Activated T-helper 2 cell treated with anti-CD3 and anti-CD28 coated beads, Interferon-gamma antibody, Interleukin-2, Interleukin-4, amounts not matched to agents 10 μg/mL and 5 μg/mL and 100 μg/mL, durations not matched to agents 14 hours and 24 hours and 36 hours (primary cell): ENCODE measurements at regions not wholly inside any gene's neighbourhood (a gene's known extent, or its start where the extent isn't known, plus 50 kb on each side); places are given as distances from the start of the nearest gene placed in this dataset.

Experiments
- DNase-seq: peaks from one replicate; pipeline ENCODE4 v3.0.0; 2021; ENCODE audit warnings: low spot score
- H3K27ac Mint-ChIP-seq: one replicate; pipeline ENCODE4 v1.8.0; 2021; ENCODE audit warnings: mixed read lengths
- H3K27me3 Mint-ChIP-seq: one replicate; pipeline ENCODE4 v1.8.0; 2021; ENCODE audit warnings: low read depth, mixed read lengths
- H3K36me3 Mint-ChIP-seq: one replicate; pipeline ENCODE4 v1.8.0; 2021; ENCODE audit warnings: low read depth, mixed read lengths
- H3K4me1 Mint-ChIP-seq: one replicate; pipeline ENCODE4 v1.8.0; 2021; ENCODE audit warnings: low read depth, mixed read lengths
- H3K4me3 Mint-ChIP-seq: one replicate; pipeline ENCODE4 v1.8.0; 2021; ENCODE audit warnings: low read depth, mild to moderate bottlenecking, moderate library complexity, mixed read lengths
- H3K9me3 Mint-ChIP-seq: one replicate; pipeline ENCODE4 v1.8.0; 2021; ENCODE audit warnings: mixed read lengths
- intact Hi-C: fragments of 100-400 bp; cut with micrococcal nuclease; formaldehyde crosslinking; loops from one replicate; pipeline ENCODE4 v1.15.1; 2023

DNA sequence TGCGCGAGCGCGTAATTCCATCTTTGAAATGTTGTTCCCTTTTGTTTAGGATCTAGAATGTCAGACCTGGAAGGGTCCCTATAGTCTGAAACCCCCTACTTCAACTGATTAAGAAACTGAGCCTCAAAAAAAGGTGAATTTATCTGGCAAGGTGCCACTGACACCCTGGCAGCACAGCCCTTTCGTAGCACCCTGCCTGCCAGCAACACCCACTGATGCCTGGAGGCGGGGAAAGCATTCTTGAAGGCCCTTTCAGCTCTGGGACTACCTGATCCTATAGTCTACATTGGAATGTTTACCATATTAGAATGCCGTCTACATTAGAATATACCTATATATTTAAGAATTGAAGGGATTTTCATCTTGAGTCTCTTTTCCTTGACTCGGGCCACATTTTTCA lies 542.3 kb downstream of the BUD13 start:
- H3K4me3 Mint-ChIP-seq, result no peak overlapping the region
- intact Hi-C loops, result no loop called here
- no peak overlapping the region for H3K27ac Mint-ChIP-seq
- no peaks in the 10 kb centered on the region for H3K36me3 Mint-ChIP-seq
- H3K9me3 Mint-ChIP-seq, result no peaks in the 10 kb centered on the region
- H3K27me3 Mint-ChIP-seq, result no peaks in the 10 kb centered on the region
- DNase-seq, result no peak
- H3K4me1 Mint-ChIP-seq, result no peaks in the 10 kb centered on the region

DNA sequence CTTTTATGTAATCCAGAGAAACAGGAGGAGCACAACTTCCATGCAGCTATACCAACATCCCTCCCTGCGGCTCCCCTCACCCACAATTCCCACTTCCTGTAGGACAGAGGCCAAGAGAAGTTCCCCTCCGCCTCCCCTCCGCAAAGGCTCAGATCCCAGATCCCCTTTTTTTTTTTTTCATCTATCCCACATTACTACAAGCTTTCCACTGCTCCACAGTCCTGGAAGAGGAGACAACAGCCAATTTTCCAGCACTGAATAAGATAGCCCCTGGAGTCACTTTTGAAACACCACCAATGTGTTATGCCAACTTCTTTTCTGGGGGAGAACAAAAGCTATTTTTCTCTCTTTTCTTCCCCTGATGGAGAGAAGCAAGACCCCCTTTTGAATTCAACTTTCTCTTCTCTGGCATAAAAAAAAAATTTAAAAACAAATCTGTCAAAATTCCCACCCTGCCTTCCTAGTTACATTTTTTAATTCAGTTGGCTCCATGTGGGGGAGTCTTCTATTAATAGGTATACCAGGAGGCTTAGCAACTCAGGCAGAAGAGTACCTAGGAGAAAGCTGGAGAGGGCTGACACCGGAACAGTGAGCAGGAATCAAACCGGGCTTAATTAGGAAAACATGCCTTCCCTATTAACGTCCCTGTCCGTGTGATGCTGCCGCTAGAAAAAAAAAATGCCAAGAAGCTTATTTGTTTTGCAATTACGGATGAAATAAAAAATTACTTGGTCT lies 543.4 kb downstream of the BUD13 start:
- intact Hi-C loops, result loop anchor here (10.0 kb wide), 2 partner anchors 895 to 1455 kb away; no protein-coding TSS in a partner anchor
- no peaks in the 10 kb centered on the region for H3K9me3 Mint-ChIP-seq

DNA sequence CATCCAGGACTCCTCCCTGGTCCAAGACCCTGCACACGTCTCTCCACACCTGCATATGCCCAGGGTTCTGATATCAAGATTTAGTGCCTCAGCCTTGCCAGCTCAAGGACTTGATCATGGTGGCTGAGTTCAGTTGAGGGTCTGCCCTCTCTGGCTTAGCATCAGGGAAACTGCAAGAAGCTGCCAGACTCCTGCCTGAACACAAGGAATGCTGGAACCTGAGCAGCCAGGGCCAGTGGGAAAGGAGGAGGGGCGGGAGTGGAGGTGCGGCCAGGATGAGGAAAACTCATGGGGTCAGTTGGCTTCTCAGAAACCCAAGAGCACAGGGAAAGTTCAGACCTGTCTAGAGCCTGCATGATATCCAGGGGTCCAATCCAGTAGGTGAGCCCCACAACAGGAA lies 546.1 kb downstream of the BUD13 start:
- H3K27me3 Mint-ChIP-seq, result no peaks in the 10 kb centered on the region
- DNase-seq, result no peak
- no peaks in the 10 kb centered on the region for H3K4me1 Mint-ChIP-seq
- no peaks in the 10 kb centered on the region for H3K36me3 Mint-ChIP-seq
- no peaks in the 10 kb centered on the region for H3K9me3 Mint-ChIP-seq
- H3K27ac Mint-ChIP-seq, result no peak overlapping the region
- H3K4me3 Mint-ChIP-seq, result no peak overlapping the region
- intact Hi-C loops, result loop anchor here (10.0 kb wide), 2 partner anchors 892 to 1452 kb away; no protein-coding TSS in a partner anchor

More for the DNA sequence above, 543.4 kb downstream of the BUD13 start:
- H3K27me3 Mint-ChIP-seq, result no peaks in the 10 kb centered on the region
- H3K4me1 Mint-ChIP-seq, result no peaks in the 10 kb centered on the region
- no peaks in the 10 kb centered on the region for H3K36me3 Mint-ChIP-seq
- H3K4me3 Mint-ChIP-seq, result no peak overlapping the region
- no peak for DNase-seq
- no peak overlapping the region for H3K27ac Mint-ChIP-seq

DNA sequence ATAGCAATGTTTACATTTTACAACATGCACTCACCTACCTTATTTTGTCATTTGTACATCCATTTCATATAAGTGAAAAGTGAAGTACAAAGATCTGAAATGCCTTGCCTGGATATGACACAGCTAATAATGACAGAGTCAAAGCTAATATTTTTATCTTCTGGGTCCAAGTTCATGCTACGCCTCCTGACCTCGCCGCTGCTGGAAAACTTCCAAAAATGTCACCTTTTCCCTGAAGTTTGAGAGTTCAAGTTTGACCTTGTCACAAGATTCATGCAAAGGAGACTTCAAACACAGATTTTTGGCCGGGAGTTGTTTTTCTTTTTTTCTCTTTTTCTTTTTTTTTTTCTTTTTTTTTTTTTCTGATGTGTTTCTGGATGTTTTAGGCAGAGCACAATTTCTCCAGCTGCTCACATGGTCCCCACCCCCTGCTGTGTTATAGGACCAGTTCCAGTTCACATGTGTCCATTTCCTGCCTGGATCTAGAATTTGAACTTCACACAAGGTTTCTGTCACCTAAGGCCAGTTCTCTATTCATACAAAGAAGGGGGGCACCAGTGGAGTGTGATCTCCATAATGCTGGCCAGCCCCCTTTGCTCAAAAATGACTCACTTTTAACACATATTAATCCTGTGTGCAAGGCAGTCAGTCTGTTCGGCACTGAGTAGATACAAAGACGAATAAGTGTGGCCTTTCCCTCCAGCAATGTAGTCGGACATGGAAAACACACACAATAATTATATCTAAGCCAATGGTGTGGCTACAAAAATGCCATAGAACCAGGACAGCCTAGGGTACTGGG lies 546.8 kb downstream of the BUD13 start:
- Mint-ChIP-seq H3K27me3 (no peaks in the 10 kb centered on the region), H3K4me1 (no peaks in the 10 kb centered on the region), H3K36me3 (no peaks in the 10 kb centered on the region), H3K4me3 (no peak overlapping the region), H3K27ac (no peak overlapping the region), H3K9me3 (no peaks in the 10 kb centered on the region)
- no peak for DNase-seq
- intact Hi-C loops, result loop anchor here (10.0 kb wide), 2 partner anchors 891 to 1451 kb away; no protein-coding TSS in a partner anchor

DNA sequence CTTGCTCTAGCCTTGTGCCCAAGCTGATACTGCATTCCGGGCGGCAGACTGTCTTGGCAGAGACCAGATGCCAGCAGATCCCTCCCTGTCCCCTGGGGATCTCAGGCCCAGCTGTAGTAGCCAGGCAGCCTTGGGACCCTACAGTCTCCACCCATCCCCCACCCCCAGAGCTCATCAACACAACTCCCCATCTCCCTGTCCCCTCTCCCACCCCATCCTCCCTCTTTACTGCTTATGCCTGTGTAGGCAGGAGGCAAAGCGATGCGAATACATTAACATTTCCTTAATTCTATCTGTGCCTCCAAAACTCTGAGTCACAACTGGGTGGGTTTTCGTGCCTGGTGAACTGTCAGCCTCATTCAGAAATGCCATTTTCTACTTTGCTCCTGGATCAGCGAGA lies 547.6 kb downstream of the BUD13 start:
- H3K4me1 Mint-ChIP-seq, result no peaks in the 10 kb centered on the region
- H3K4me3 Mint-ChIP-seq, result no peak overlapping the region
- H3K27me3 Mint-ChIP-seq, result no peaks in the 10 kb centered on the region
- no peak overlapping the region for H3K27ac Mint-ChIP-seq
- H3K9me3 Mint-ChIP-seq, result no peaks in the 10 kb centered on the region
- no peaks in the 10 kb centered on the region for H3K36me3 Mint-ChIP-seq
- no peak for DNase-seq
- intact Hi-C loops, result loop anchor here (10.0 kb wide), 2 partner anchors 890 to 1450 kb away; no protein-coding TSS in a partner anchor

DNA sequence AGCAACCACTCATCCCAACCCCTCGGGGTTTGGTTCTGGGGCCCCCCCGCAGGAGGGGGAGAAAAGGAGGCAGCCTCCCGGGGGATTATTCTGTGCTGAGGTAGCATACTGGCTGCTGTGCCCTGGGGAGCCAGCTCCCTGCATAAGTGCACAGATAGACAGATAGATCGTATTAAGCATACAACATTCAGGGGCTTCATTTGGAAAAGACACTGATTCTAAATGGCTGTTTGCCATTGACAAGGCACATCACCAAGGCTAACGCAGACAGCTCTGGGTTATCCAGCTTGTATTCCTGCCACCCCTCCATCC lies 547.9 kb downstream of the BUD13 start:
- Mint-ChIP-seq H3K4me3 (no peak overlapping the region), H3K4me1 (no peaks in the 10 kb centered on the region), H3K27ac (no peak overlapping the region), H3K36me3 (no peaks in the 10 kb centered on the region), H3K9me3 (no peaks in the 10 kb centered on the region), H3K27me3 (no peaks in the 10 kb centered on the region)
- intact Hi-C loops, result loop anchor here (10.0 kb wide), 2 partner anchors 890 to 1450 kb away; no protein-coding TSS in a partner anchor
- DNase-seq, result no peak

DNA sequence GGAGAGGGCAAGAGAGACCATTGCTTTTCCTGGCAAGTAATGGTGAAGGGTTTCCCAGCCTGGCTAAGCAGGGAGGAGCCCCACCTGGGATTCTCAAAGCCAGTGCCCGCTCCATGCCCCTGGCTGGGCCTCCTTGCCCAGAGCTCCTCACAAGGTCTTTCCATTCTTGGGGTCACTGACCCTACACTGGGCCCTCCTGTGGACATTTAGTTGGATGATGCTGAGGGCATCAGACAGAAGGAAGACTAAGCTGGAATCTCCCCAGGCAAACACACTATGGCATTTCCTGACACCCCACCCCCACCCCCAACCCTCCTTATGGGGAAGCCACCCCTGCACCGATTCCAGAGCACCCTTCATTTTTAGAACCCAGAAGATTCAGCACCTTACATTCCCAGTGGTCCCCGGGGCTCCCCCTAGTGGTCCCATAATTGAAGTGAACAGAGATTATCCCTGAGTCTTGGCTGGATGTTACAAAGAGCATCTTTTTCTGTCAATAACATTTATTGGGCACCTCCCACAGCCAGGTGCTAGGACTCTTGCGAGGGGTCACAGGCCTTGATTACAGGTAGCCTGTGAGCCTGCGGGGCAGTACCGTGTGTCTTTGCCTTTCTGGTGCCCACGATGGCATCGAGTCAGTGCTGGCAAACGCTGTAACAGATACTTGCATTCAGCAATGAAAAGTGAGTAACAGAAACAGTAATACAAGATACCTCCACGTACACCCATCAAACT lies 548.5 kb downstream of the BUD13 start:
- Mint-ChIP-seq H3K4me3 (no peak overlapping the region), H3K36me3 (no peaks in the 10 kb centered on the region), H3K27ac (no peak overlapping the region), H3K9me3 (no peaks in the 10 kb centered on the region), H3K4me1 (no peaks in the 10 kb centered on the region), H3K27me3 (no peaks in the 10 kb centered on the region)
- intact Hi-C loops, result loop anchor here (10.0 kb wide), 2 partner anchors 890 to 1450 kb away; no protein-coding TSS in a partner anchor
- no peak for DNase-seq

DNA sequence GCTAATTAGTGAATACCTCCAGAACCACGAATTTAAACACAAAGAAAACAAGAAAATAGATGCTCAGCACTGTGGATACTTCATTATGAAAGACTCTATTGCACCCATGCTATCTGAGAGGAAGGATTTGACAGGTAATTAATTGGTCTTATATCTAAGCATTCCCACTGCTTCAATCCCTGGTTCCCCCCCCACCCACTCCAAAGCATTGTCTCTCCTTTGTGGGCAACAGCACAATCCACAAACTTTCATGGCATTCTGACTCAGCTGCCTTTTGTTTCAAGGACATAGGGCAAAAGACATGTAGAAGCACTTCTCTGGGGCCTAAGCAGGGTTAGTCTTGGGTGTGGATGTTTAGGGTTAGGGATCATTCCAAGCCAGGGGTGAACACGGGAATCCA lies 551.4 kb downstream of the BUD13 start:
- no peaks in the 10 kb centered on the region for H3K36me3 Mint-ChIP-seq
- DNase-seq, result no peak
- intact Hi-C loops, result loop anchor here (10.0 kb wide), 2 partner anchors 887 to 1447 kb away; no protein-coding TSS in a partner anchor
- no peak overlapping the region for H3K4me3 Mint-ChIP-seq
- H3K27ac Mint-ChIP-seq, result no peak overlapping the region
- H3K9me3 Mint-ChIP-seq, result no peaks in the 10 kb centered on the region
- no peaks in the 10 kb centered on the region for H3K27me3 Mint-ChIP-seq
- H3K4me1 Mint-ChIP-seq, result no peaks in the 10 kb centered on the region

DNA sequence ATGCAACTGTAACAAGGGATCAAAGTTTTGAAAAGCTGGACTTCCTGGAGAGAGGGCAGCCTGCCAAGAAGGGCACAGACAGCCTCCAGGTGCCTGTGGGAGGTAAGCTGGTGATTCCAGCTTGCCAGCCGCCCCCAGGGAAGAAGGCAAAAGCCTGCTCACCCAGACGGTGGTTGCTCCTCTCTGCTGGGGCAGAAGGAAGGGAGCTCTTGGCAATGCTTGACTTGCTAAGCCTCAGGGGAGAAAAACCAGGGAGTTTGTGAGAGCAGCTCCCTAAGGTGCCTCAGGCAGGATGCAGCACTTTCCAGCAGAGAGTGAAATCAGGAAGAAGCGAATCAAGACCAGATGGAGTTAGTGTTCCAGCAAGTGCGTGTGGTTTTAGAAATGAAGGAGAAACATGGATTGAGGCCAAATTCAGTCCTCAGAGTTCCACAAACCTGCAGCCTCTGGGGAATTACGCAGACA lies 553.6 kb downstream of the BUD13 start:
- Mint-ChIP-seq H3K27ac (no peak overlapping the region), H3K4me3 (no peak overlapping the region), H3K4me1 (no peaks in the 10 kb centered on the region), H3K9me3 (no peaks in the 10 kb centered on the region), H3K36me3 (no peaks in the 10 kb centered on the region), H3K27me3 (no peaks in the 10 kb centered on the region)
- no peak for DNase-seq
- intact Hi-C loops, result no loop called here

DNA sequence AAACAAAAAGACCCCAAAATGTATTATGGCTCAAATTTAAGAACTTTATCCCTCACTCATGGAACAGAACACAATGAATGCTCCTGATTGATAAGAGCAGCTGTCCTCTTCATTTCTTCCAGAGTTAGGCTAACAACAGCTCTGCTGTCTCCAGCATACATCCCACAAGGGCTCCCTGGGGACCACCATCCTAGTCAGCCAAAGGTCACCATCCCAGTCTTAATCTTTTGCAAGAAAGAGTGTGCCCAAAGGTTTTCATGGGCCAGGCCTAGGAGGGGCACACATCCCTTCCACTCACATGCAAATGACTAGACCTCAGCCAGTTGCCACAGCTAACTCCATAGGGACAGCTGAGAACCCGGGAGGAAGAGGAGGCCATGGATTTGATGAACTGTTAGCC lies 555.3 kb downstream of the BUD13 start:
- H3K27ac Mint-ChIP-seq, result no peak overlapping the region

DNA sequence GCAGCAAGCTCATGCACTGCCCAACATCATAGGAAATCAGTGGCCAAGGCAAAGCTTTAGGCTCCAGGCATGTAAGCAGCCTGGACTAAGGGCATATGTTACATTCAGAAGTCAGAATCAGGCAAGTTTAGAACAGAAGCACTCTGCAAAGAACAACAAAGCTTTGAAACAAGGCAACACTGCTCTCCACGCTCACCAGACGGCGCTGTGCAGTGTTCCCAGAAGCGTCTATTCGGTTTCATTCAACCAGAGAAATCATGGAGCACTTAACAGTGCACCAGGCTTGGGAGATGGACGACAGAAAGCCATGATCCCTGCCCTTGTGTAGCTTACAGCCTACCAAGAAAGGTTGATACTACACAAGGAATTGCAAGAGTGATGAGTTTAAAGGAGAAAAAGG lies 555.8 kb downstream of the BUD13 start:
- no peak overlapping the region for H3K27ac Mint-ChIP-seq
- H3K4me1 Mint-ChIP-seq, result no peaks in the 10 kb centered on the region
- intact Hi-C loops, result no loop called here
- no peak overlapping the region for H3K4me3 Mint-ChIP-seq
- H3K36me3 Mint-ChIP-seq, result no peaks in the 10 kb centered on the region
- H3K27me3 Mint-ChIP-seq, result no peaks in the 10 kb centered on the region
- no peaks in the 10 kb centered on the region for H3K9me3 Mint-ChIP-seq
- DNase-seq, result no peak

More for the DNA sequence above, 555.3 kb downstream of the BUD13 start:
- Mint-ChIP-seq H3K9me3 (no peaks in the 10 kb centered on the region), H3K36me3 (no peaks in the 10 kb centered on the region), H3K4me1 (no peaks in the 10 kb centered on the region), H3K4me3 (no peak overlapping the region), H3K27me3 (no peaks in the 10 kb centered on the region)
- intact Hi-C loops, result no loop called here
- no peak for DNase-seq

DNA sequence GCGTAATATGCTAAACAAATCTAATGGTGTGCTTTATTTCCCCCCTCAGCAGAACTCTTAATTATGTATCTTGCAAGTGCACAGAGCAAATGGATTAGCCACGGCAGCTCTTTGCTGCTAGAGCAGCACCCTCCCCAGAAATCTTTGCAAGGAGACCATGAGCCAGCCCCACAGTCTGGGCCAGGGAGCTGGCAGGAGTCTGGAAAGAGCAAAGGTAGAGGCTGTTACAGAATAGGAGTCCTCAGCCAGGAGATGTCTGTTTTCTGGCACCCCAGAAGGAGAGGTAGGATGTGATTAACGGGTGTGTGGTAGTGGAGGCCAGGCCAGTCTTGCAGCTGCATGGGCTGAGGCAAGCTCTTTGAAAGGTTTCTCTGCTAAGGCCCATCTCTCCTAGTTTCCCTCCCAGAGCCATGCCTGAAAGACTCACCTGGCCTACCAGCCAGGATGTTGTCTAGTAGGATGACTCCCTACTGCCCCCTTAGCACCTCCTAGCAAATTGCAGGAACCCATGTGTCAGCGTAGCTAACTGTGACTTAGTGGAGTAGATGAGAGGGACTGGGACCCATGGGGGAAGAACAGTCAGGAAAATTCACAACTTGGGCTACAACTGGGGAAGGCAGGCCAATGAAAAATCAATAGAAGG lies 557.2 kb downstream of the BUD13 start:
- H3K4me3 Mint-ChIP-seq, result no peak overlapping the region
- H3K36me3 Mint-ChIP-seq, result no peaks in the 10 kb centered on the region
- H3K27me3 Mint-ChIP-seq, result no peaks in the 10 kb centered on the region
- no peak for DNase-seq
- no peak overlapping the region for H3K27ac Mint-ChIP-seq
- intact Hi-C loops, result no loop called here
- no peaks in the 10 kb centered on the region for H3K4me1 Mint-ChIP-seq
- no peaks in the 10 kb centered on the region for H3K9me3 Mint-ChIP-seq
